NCI-H82 treated with DMSO at 0.1 percent for 48 hours (cell line): ENCODE measurements at regions not wholly inside any gene's neighbourhood (a gene's known extent, or its start where the extent isn't known, plus 50 kb on each side); places are given as distances from the start of the nearest gene placed in this dataset.
"Not testable (repeated sequence)": the region's sequence is repeated elsewhere in the genome, so short reads cannot be mapped to it uniquely, and the experiment has no call there.

Experiments
- DNase-seq: peaks from one replicate; lab custom pipeline; 2025; ENCODE audit not compliant: unreplicated experiment; lab: John Stamatoyannopoulos, UW

- no peak for DNase-seq
Measured at GRCh38 chr16:16991711-16992110, 479.0 kb downstream of the XYLT1 start.

GRCh38 chr16:16992975-16993765 lies 477.6 kb downstream of the XYLT1 start:
- DNase-seq = no peak

GRCh38 chr16:16994831-16995230 lies 475.9 kb downstream of the XYLT1 start:
- no peak for DNase-seq

GRCh38 chr16:16996827-16997226 lies 473.9 kb downstream of the XYLT1 start:
- DNase-seq = no peak

- DNase-seq = no peak
Measured at GRCh38 chr16:16997349-16997748, 473.4 kb downstream of the XYLT1 start.

GRCh38 chr16:17001471-17001870 lies 469.3 kb downstream of the XYLT1 start:
- DNase-seq = no peak

- DNase-seq = no peak
Measured at GRCh38 chr16:17002565-17002964, 468.2 kb downstream of the XYLT1 start.

- DNase-seq = not testable (repeated sequence)
Measured at GRCh38 chr16:17005963-17006362, 464.8 kb downstream of the XYLT1 start.

- no peak for DNase-seq
Measured at GRCh38 chr16:17011712-17012111, 459.0 kb downstream of the XYLT1 start.

GRCh38 chr16:17013038-17013437 lies 457.7 kb downstream of the XYLT1 start:
- no peak for DNase-seq

GRCh38 chr16:17014484-17015121 lies 456.2 kb downstream of the XYLT1 start:
- DNase-seq = no peak

GRCh38 chr16:17015702-17016101 lies 455.1 kb downstream of the XYLT1 start:
- no peak for DNase-seq

GRCh38 chr16:17017442-17017841 lies 453.3 kb downstream of the XYLT1 start:
- DNase-seq = no peak

GRCh38 chr16:17018585-17018939 lies 452.2 kb downstream of the XYLT1 start:
- no peak for DNase-seq

GRCh38 chr16:17019366-17019765 lies 451.4 kb downstream of the XYLT1 start:
- DNase-seq = no peak

- no peak for DNase-seq
Measured at GRCh38 chr16:17023606-17024005, 447.2 kb downstream of the XYLT1 start.

- DNase-seq = no peak
Measured at GRCh38 chr16:17024514-17024913, 446.2 kb downstream of the XYLT1 start.

GRCh38 chr16:17026600-17027242 lies 444.0 kb downstream of the XYLT1 start:
- DNase-seq = no peak

GRCh38 chr16:17027488-17028129 lies 443.2 kb downstream of the XYLT1 start:
- DNase-seq = no peak

GRCh38 chr16:17029602-17030350 lies 441.0 kb downstream of the XYLT1 start:
- no peak for DNase-seq
